ENCODE measurements at regions not wholly inside any gene's neighbourhood (a gene's known extent, or its start where the extent isn't known, plus 50 kb on each side); places are given as distances from the start of the nearest gene placed in this dataset.

DNA sequence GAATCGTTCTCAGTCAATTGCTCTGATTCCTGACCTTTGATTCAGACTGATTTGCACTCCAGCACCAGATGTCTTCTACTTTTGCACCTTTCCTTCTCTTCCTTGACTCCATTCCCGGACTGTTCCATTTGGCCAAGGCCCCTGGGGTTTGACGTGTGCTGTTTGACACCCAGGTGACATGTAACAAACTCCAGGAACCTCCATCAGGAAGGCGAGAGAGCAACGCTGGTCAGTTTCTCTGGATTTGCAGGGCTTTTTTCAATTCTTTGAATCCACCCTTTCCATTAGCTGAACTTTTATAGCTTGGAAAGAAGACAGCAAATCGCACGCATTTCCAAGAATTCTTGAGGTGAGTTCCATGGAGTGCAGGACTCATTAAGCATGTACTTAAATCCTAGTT lies 98.4 kb upstream of the FOXF1 start:
- ATAC-seq = no peak
- intact Hi-C loops (cut with DNase I) = no loop called here
- TF ChIP-seq, protein P1, sequence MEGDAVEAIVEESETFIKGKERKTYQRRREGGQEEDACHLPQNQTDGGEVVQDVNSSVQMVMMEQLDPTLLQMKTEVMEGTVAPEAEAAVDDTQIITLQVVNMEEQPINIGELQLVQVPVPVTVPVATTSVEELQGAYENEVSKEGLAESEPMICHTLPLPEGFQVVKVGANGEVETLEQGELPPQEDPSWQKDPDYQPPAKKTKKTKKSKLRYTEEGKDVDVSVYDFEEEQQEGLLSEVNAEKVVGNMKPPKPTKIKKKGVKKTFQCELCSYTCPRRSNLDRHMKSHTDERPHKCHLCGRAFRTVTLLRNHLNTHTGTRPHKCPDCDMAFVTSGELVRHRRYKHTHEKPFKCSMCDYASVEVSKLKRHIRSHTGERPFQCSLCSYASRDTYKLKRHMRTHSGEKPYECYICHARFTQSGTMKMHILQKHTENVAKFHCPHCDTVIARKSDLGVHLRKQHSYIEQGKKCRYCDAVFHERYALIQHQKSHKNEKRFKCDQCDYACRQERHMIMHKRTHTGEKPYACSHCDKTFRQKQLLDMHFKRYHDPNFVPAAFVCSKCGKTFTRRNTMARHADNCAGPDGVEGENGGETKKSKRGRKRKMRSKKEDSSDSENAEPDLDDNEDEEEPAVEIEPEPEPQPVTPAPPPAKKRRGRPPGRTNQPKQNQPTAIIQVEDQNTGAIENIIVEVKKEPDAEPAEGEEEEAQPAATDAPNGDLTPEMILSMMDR (IDR thresholded peaks at IDR 0.05) = no peak
- 51 to 70% methylated on average over 7 of the region's 7 CpGs for WGBS, 2 donors
- H3K27ac ChIP-seq = no peak overlapping the region
- no peak for FAIRE-seq
- H3K27me3 ChIP-seq = no peaks in the 10 kb centered on the region
- no peaks in the 10 kb centered on the region for H3K36me3 ChIP-seq
- no peaks in the 10 kb centered on the region for H3K9me3 ChIP-seq
- no peak overlapping the region for H3K4me3 ChIP-seq
- DNase-seq = no peak
- H3K4me1 ChIP-seq = no peaks in the 10 kb centered on the region

DNA sequence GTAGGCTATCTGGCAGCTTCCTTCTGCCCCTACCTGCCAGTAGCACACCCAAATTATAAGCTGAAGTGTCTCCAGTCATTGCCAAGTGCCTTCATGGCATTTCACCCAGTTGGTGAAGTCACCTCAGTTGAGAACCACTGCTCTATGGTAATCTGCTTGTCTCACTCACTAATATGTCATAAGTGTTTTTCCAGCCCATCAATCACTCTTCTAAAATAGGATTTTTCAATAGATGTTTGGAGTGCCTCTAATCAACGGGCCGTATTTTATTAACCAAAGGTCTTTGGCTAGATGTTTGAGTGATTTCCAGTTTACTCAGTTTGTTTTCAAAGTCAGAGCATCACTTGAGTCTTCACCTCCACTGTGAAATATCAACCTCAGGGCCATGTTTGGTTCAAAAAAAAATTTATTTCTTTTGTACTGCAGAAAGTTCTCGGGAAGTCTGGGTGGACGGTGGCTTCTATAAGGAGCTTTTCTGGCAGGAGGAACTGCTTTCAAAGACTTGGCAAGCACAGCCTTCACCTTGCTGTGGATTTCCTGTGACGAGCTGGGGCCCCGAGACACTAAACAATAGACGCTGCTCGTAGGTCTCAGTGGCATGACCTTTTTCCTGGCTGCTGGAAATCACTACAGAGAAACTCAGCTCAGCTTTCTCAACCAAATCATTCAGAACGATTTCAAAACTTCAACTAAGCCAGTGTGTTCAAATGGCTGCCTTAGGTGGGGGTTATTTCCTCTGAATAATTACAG lies 95.2 kb upstream of the FOXF1 start:
- no peak for ATAC-seq
- H3K27me3 ChIP-seq = no peaks in the 10 kb centered on the region
- no peaks in the 10 kb centered on the region for H3K36me3 ChIP-seq
- no peak for FAIRE-seq
- H3K4me1 ChIP-seq = no peaks in the 10 kb centered on the region
- WGBS, 2 donors = 32% methylated on average over 9 of the region's 9 CpGs
- no peak overlapping the region for H3K4me3 ChIP-seq
- H3K27ac ChIP-seq = peak overlapping the region in 1 of 4 donors; percentile 41
- intact Hi-C loops (cut with DNase I) = no loop called here
- no peak for DNase-seq
- TF ChIP-seq, protein P1 (IDR thresholded peaks at IDR 0.05) = no peak
- no peaks in the 10 kb centered on the region for H3K9me3 ChIP-seq

DNA sequence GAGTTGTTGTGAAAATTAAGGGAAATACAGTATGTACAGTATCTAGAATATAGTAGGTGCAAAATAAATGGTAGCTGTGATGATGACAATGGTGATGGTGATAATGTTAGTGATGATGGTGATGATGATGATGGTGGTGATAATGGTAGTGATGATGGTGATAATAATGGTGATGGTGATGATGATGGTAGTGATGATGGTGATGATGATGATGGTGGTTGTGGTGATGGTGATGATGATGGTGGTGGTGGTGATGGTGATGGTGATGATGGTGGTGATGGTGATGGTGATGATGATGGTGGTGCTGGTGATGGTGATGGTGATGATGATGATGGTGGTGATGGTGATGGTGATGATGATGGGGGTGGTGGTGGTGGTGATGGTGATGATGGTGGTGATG lies 91.3 kb upstream of the FOXF1 start:
- Histone ChIP-seq H3K27me3 (no peaks in the 10 kb centered on the region), H3K4me3 (no peak overlapping the region), H3K4me1 (no peaks in the 10 kb centered on the region), H3K9me3 (no peaks in the 10 kb centered on the region), H3K36me3 (no peaks in the 10 kb centered on the region), H3K27ac (no peak overlapping the region)
- ATAC-seq (no peak), DNase-seq (no peak), FAIRE-seq (no peak)
- intact Hi-C loops (cut with DNase I) = no loop called here
- TF ChIP-seq, protein P1 (IDR thresholded peaks at IDR 0.05) = no peak

DNA sequence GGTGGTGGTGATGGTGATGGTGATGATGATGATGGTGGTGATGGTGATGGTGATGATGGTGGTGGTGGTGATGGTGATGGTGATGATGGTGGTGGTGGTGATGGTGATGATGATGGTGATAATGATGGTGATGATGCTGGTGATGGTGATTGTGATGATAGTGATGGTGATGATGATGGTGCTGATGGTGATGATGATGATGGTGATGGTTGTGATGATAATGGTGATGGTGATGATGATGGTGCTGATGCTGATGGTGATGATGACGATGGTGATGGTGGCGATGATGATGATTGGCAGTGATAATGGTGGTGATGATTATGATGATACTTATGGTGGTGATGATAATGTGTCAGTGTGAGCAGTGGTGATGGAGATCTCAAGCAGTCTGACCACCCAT lies 90.8 kb upstream of the FOXF1 start:
- no peaks in the 10 kb centered on the region for H3K27me3 ChIP-seq
- intact Hi-C loops (cut with DNase I) = no loop called here
- no peak overlapping the region for H3K4me3 ChIP-seq
- no peaks in the 10 kb centered on the region for H3K36me3 ChIP-seq
- no peak for ATAC-seq
- TF ChIP-seq, protein P1 (IDR thresholded peaks at IDR 0.05) = no peak
- WGBS, 2 donors = 75 to 88% methylated on average over 2 of the region's 2 CpGs
- no peak overlapping the region for H3K27ac ChIP-seq
- FAIRE-seq = no peak
- no peaks in the 10 kb centered on the region for H3K9me3 ChIP-seq
- no peak for DNase-seq
- H3K4me1 ChIP-seq = no peaks in the 10 kb centered on the region

DNA sequence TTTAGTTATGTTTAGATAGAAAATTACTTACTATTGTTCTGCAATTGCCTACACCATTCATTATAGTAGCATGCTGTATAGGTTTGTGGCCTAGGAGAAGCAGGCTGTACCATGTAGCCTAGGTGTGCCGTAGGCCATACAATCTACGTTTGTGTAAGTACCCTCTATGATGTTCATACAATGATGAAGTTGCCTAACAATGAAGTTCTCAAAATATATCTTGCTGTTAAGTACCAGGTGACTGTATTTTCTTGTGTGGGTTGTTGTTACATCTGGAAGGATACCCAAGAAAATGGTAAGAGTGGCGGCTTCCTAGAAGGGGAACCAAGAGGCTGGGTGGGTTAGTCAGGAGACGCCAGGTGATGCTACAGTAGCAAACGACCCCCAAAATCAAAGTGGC lies 88.3 kb upstream of the FOXF1 start:
- TF ChIP-seq, protein P1 (IDR thresholded peaks at IDR 0.05) = no peak
- FAIRE-seq = no peak
- DNase-seq = no peak
- Histone ChIP-seq H3K27me3 (no peaks in the 10 kb centered on the region), H3K27ac (no peak overlapping the region), H3K9me3 (no peaks in the 10 kb centered on the region), H3K4me1 (no peaks in the 10 kb centered on the region), H3K4me3 (no peak overlapping the region), H3K36me3 (no peaks in the 10 kb centered on the region)
- no peak for ATAC-seq
- WGBS, 2 donors = 70 to 78% methylated on average over 5 of the region's 5 CpGs
- intact Hi-C loops (cut with DNase I) = no loop called here

Measured in pancreas (tissue), 10 donors.